NCI-H1694 treated with DMSO at 0.1 percent for 48 hours (cell line): ENCODE measurements at regions not wholly inside any gene's neighbourhood (a gene's known extent, or its start where the extent isn't known, plus 50 kb on each side); places are given as distances from the start of the nearest gene placed in this dataset.
A peak's percentile ranks its signal among the peaks of the same experiment; 100 is the strongest.
"Not testable (repeated sequence)": the region's sequence is repeated elsewhere in the genome, so short reads cannot be mapped to it uniquely, and the experiment has no call there.

ENCODE experiments used
- DNase-seq: peaks from one replicate; lab custom pipeline; 2025; lab: John Stamatoyannopoulos, UW

GRCh38 chr1:29387210-29387609 is 150.9 kb downstream of the PTPRU start:
- no peak for DNase-seq

- not testable (repeated sequence) for DNase-seq
Observed at GRCh38 chr1:29386453-29386852, 150.1 kb downstream of the PTPRU start.

GRCh38 chr1:29385966-29386365 is 149.6 kb downstream of the PTPRU start:
- no peak for DNase-seq

GRCh38 chr1:29384496-29385015 is 148.2 kb downstream of the PTPRU start:
- no peak for DNase-seq

GRCh38 chr1:29383746-29384371 is 147.5 kb downstream of the PTPRU start:
- DNase-seq = no peak

GRCh38 chr1:29382851-29383745 is 146.8 kb downstream of the PTPRU start:
- no peak for DNase-seq

- DNase-seq = no peak
Observed at GRCh38 chr1:29381426-29381825, 145.1 kb downstream of the PTPRU start.

GRCh38 chr1:29380532-29380931 is 144.2 kb downstream of the PTPRU start:
- DNase-seq = no peak

GRCh38 chr1:29379443-29380073 is 143.2 kb downstream of the PTPRU start:
- DNase-seq = peak; percentile 80
